ENCODE measurements at regions not wholly inside any gene's neighbourhood (a gene's known extent, or its start where the extent isn't known, plus 50 kb on each side); places are given as distances from the start of the nearest gene placed in this dataset.

DNA sequence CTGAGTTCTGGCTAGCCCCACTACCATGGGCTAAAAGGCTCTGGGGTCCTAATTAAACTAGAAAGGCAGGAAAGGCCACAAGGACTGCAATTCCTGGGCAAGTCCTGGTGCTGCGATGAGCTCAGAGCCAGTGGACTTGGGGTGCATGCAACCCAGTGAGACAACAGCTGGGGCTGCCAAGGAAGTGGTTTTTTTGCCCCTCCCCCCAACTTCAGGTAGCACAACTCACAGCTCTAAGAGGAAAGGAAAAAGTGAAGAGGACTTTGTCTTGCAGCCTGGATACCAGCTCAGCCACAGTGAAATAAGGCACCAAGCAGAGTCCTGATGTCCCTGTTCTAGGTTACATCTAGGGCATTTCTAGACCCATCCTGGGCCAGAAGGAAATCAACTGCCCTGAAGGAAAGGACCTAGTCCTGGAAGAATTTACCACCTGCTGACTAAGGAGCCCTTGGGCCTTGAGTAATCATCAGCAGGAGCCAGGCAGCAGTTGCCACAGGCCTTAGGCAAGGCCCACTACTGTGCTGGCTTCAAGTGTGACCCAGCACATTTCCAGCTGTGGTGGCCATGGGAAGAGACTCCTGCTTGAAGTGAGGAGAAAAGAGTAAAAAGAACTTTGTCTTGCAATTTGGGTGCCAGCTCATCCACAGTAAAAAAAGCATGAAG, 358.4 kb downstream of the BTBD3 start:
- Histone ChIP-seq H3K4me3 (no peak overlapping the region), H3K36me3 (no peaks in the 10 kb centered on the region), H3K9me3 (no peaks in the 10 kb centered on the region), H3K27ac (no peak overlapping the region), H3K27me3 (no peaks in the 10 kb centered on the region), H3K4me1 (no peaks in the 10 kb centered on the region)
- no peak for ATAC-seq
- intact Hi-C loops (cut with DNase I) = no loop called here
- TF ChIP-seq, protein P1, sequence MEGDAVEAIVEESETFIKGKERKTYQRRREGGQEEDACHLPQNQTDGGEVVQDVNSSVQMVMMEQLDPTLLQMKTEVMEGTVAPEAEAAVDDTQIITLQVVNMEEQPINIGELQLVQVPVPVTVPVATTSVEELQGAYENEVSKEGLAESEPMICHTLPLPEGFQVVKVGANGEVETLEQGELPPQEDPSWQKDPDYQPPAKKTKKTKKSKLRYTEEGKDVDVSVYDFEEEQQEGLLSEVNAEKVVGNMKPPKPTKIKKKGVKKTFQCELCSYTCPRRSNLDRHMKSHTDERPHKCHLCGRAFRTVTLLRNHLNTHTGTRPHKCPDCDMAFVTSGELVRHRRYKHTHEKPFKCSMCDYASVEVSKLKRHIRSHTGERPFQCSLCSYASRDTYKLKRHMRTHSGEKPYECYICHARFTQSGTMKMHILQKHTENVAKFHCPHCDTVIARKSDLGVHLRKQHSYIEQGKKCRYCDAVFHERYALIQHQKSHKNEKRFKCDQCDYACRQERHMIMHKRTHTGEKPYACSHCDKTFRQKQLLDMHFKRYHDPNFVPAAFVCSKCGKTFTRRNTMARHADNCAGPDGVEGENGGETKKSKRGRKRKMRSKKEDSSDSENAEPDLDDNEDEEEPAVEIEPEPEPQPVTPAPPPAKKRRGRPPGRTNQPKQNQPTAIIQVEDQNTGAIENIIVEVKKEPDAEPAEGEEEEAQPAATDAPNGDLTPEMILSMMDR (IDR thresholded peaks at IDR 0.05) = no peak
- no peak for FAIRE-seq
- 95 to 96% methylated on average over 1 of the region's 1 CpG for WGBS, 2 donors
- no peak for DNase-seq

DNA sequence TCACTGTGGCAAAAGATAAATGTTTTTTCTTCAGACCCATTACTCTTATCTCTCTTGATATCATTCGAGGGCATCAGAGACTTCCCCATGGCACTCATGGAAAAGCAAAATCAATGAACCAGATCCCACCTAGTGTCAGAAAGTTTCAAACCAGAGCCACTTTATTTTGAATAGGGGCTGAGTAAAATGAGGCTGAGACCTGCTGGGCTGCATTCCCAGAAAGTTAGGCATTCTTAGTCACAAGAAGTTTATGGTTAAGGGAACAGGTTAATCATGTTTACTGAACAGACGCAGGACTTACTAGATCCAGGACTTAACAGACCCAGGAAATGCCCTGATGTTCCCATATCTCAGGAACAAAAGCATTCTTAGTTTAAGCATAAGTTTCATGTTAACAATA, 369.9 kb downstream of the BTBD3 start:
- intact Hi-C loops (cut with DNase I) = no loop called here
- peak overlapping the region in 1 of 4 donors; percentile 9 for H3K27ac ChIP-seq
- DNase-seq = no peak
- WGBS, 2 donors = 11 to 12% methylated on average over 2 of the region's 2 CpGs
- H3K4me3 ChIP-seq = no peak overlapping the region
- FAIRE-seq = no peak
- no peaks in the 10 kb centered on the region for H3K27me3 ChIP-seq
- no peaks in the 10 kb centered on the region for H3K9me3 ChIP-seq
- no peaks in the 10 kb centered on the region for H3K36me3 ChIP-seq
- no peaks in the 10 kb centered on the region for H3K4me1 ChIP-seq
- ATAC-seq = peak in 3 of 4 donors; percentile 55 to 64 (median 63)
- TF ChIP-seq, protein P1 (IDR thresholded peaks at IDR 0.05) = no peak

DNA sequence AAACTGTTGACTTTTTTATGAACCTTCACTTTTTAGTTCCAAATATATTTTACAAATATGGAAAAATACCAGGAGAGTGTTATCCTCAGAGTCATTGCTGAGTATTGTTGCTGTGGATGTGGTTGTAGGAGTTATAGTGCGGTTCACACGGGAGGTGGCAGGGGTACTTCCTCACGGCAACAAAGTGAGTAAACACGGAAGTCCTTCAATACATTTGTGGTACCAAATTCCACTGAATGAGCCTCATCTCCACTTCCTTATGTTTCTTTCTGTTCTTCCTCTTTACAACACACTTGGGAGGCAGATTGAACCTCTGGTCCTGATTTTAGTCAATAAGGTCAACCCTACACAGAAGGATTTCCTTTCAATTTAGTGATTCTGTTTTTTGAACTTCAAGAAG, 371.8 kb downstream of the BTBD3 start:
- TF ChIP-seq, protein P1 (IDR thresholded peaks at IDR 0.05) = no peak
- WGBS, 2 donors = 67 to 78% methylated on average over 4 of the region's 4 CpGs
- H3K9me3 ChIP-seq = no peaks in the 10 kb centered on the region
- no peaks in the 10 kb centered on the region for H3K36me3 ChIP-seq
- no peak overlapping the region for H3K27ac ChIP-seq
- ATAC-seq (no peak), DNase-seq (no peak), FAIRE-seq (no peak)
- intact Hi-C loops (cut with DNase I) = no loop called here
- no peaks in the 10 kb centered on the region for H3K4me1 ChIP-seq
- H3K4me3 ChIP-seq = no peak overlapping the region
- H3K27me3 ChIP-seq = no peaks in the 10 kb centered on the region

DNA sequence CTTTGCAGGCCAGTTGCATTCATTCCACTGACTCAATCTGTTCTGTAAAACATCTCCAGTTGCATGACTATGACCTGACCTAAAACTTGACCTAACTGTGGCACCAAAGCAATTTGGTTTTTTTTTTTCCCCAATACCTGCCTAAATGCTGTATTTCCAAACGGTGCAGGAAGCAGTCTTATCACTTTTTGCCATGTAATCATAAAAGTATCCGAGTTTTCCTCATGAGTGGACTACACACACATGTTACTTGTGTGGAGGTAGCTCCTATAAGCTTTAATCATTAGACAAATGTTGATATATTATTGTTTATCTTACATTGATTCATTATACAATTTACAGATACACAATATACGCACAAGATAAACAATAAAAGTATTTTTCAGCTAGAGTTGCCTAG, 373.7 kb downstream of the BTBD3 start:
- no peak for ATAC-seq
- TF ChIP-seq, protein P1 (IDR thresholded peaks at IDR 0.05) = no peak
- FAIRE-seq = no peak
- no peak overlapping the region for H3K27ac ChIP-seq
- no peak for DNase-seq
- 29 to 30% methylated on average over 3 of the region's 3 CpGs for WGBS, 2 donors
- H3K9me3 ChIP-seq = no peaks in the 10 kb centered on the region
- intact Hi-C loops (cut with DNase I) = no loop called here
- H3K4me3 ChIP-seq = no peak overlapping the region
- H3K27me3 ChIP-seq = no peaks in the 10 kb centered on the region
- H3K4me1 ChIP-seq = no peaks in the 10 kb centered on the region
- no peaks in the 10 kb centered on the region for H3K36me3 ChIP-seq

DNA sequence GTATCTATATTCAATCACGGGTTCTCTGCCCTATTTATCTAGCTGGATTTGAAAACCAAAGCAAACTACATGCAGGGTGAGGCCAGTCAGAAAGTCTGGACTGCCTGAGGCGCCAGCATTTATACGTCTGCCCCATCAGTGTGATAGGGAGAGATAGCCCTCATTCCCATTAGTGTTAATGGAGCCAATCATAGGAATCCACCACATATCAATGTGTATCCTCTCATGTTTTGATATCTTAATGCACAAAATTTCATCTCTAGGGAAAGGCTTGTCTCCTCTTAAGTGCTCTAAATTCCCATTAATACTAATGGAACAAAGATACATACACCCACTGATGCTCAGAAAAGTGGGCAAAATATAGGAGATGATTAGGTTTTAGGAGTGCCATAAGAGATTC, 376.2 kb downstream of the BTBD3 start:
- H3K36me3 ChIP-seq = no peaks in the 10 kb centered on the region
- no peaks in the 10 kb centered on the region for H3K27me3 ChIP-seq
- intact Hi-C loops (cut with DNase I) = no loop called here
- no peak overlapping the region for H3K27ac ChIP-seq
- H3K4me3 ChIP-seq = no peak overlapping the region
- no peaks in the 10 kb centered on the region for H3K9me3 ChIP-seq
- DNase-seq (no peak), ATAC-seq (no peak), FAIRE-seq (no peak)
- WGBS, 2 donors = 57 to 64% methylated on average over 3 of the region's 3 CpGs
- no peaks in the 10 kb centered on the region for H3K4me1 ChIP-seq
- TF ChIP-seq, protein P1 (IDR thresholded peaks at IDR 0.05) = no peak
